Pancreas (tissue), 10 donors: ENCODE measurements at regions not wholly inside any gene's neighbourhood (a gene's known extent, or its start where the extent isn't known, plus 50 kb on each side); places are given as distances from the start of the nearest gene placed in this dataset.
"Not testable (repeated sequence)": the region's sequence is repeated elsewhere in the genome, so short reads cannot be mapped to it uniquely, and the experiment has no call there.

Experiments
- ATAC-seq, 4 donors: fragments of 200-7000 bp; cut with Tn5 transposase; one replicate each; pipeline versions ENCODE4 v1.8.0 to v1.9.1; 2020; ENCODE audit warnings: mild to moderate bottlenecking in 4 of 4, moderate library complexity in 4 of 4
- DNase-seq, 6 donors: peaks; one replicate each; pipeline ENCODE4 v3.0.0-alpha.2; 2020
- FAIRE-seq: peaks from 2 replicates; lab custom pipeline; 2012; peaks lifted over from hg19 to GRCh38; lab: Jason Lieb, UNC
- H3K27ac ChIP-seq, 4 donors: fragments of 200-600 bp; sonication (generic); 1 replicate in 3 of 4; 2 replicates in 1 of 4; pipeline versions ENCODE4 v1.5.0 to v1.8.0; 2020
- H3K27me3 ChIP-seq, 4 donors: fragments of 200-600 bp; one replicate each; pipeline ENCODE4 v1.8.0; 2021
- H3K36me3 ChIP-seq, 3 donors: fragments of 200-600 bp; sonication (generic) in 1 of 3; one replicate each; pipeline versions ENCODE4 v1.5.0 to v1.8.0; 2020 to 2021
- H3K4me1 ChIP-seq, 3 donors: fragments of 200-600 bp; one replicate each; pipeline ENCODE4 v1.8.0; 2021
- H3K4me3 ChIP-seq, 4 donors: fragments of 200-600 bp; sonication (generic) in 2 of 4; one replicate each; pipeline versions ENCODE4 v1.5.0 to v1.8.0; 2020 to 2021
- H3K9me3 ChIP-seq, 4 donors: fragments of 200-600 bp; one replicate each; pipeline ENCODE4 v1.8.0; 2021
- WGBS, 2 donors: extraction: QIAGEN DNeasy Blood & Tissue Kit; methylation state at CpG; one replicate each; pipeline ENCODE4 v1.1.7; 2013; 5-methylcytosine and 5-hydroxymethylcytosine counted together
- intact Hi-C, 3 donors: fragments of 100-400 bp; cut with DNase I; formaldehyde crosslinking; loops; one replicate each; pipeline versions ENCODE4 v1.11.1 to v1.14.2; 2022
- TF ChIP-seq, protein P1 (sequence below), 4 donors: fragments of 200-600 bp; sonication (generic) in 3 of 4; IDR thresholded peaks; one replicate each; pipeline versions ENCODE4 v1.5.0 to v1.8.0; 2021; ENCODE audit warnings: antibody characterized with exemption in 4 of 4
- donor health status: healthy with polysubstance abuse.
- donor health status: DM: no; HTN: no; CAD: no; lungs with moderate emphysema.
- donor health status: DM: no; HTN: no; CAD: no.
- donor health status: control.
- donor health status: control.
- donor health status: Bipolar disorder and iron deficiency.
- donor health status: DM: yes; HTN: yes; CAD: no.
- donor health status: DM: no; HTN: no; CAD: no.
- donor health status: DM: no; HTN: no; CAD: no.
- donor health status: DM: yes; HTN: yes; CAD: no.

DNA sequence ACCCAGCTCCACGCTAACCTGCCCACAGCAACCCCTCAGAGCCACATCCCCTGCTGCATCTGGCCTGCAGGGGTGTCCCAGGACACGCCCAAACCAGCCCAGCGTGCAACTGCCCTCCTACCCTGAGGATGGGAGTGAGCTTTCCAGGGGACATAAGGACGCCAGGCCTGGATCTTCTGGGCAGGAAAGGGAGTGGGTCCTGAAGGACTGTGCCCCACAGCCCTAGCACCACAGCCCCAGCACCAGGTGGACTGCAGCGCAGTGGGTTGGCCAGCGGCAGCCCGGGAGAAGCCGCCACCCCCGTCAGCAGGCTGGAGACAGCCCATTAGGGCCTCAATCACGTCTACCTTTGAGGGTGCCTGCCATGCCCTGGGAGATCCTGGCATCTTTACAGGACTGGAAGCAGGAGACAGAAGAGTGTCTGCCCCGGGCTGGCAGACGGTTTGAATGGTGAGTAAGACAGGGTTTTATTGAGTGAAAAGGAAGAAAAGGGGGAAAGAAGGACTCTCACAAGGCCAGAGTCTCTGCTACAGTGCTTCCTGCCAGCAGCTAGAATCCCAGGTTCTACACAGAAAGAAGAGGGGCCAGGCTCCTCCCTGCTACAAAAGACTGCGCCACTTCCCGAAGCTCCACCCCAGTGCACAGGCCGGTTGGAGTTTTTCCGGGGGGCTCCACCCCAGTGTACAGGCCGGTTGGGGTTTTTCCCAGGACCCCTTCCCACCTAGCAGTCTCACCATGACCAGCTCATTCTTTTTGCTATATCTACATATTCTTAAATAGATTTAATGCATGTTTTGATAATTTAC lies 69.8 kb upstream of the KCTD7 start:
- ATAC-seq (peak in 1 of 4 donors; percentile 6), DNase-seq (no peak), FAIRE-seq (no peak)
- Histone ChIP-seq H3K36me3 (peaks cover 0 to 5% (median 4%) of the 10 kb centered on the region in 3 donors), H3K27ac (no peak overlapping the region), H3K9me3 (no peaks in the 10 kb centered on the region), H3K27me3 (no peaks in the 10 kb centered on the region), H3K4me1 (no peaks in the 10 kb centered on the region), H3K4me3 (no peak overlapping the region)
- TF ChIP-seq, protein P1, sequence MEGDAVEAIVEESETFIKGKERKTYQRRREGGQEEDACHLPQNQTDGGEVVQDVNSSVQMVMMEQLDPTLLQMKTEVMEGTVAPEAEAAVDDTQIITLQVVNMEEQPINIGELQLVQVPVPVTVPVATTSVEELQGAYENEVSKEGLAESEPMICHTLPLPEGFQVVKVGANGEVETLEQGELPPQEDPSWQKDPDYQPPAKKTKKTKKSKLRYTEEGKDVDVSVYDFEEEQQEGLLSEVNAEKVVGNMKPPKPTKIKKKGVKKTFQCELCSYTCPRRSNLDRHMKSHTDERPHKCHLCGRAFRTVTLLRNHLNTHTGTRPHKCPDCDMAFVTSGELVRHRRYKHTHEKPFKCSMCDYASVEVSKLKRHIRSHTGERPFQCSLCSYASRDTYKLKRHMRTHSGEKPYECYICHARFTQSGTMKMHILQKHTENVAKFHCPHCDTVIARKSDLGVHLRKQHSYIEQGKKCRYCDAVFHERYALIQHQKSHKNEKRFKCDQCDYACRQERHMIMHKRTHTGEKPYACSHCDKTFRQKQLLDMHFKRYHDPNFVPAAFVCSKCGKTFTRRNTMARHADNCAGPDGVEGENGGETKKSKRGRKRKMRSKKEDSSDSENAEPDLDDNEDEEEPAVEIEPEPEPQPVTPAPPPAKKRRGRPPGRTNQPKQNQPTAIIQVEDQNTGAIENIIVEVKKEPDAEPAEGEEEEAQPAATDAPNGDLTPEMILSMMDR (IDR thresholded peaks at IDR 0.05) = no peak
- WGBS, 2 donors = 71 to 73% methylated on average over 17 of the region's 17 CpGs
- intact Hi-C loops = loop anchor here in 1 of 3 donors (10.0 kb wide), 1 partner anchor 146 kb away; no protein-coding TSS in a partner anchor

DNA sequence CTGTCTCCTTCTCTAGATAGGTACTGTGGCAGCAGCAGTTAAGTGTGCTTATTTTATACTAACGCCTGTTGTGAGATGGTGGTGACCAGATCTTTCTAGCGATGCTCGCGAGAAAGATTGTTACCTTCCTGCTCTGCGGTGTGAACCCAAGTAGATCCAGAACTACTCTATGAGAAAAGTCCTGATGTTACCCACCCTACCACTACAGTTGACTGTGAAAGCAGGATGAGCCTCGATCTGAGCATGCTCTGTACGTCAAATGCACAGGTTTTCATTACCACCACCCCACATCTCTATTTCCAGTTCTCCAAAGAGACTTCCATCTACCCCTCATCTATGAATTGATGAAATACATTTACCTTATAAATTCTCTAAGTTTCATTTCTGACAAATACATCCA lies 64.6 kb upstream of the KCTD7 start:
- Histone ChIP-seq H3K4me1 (no peaks in the 10 kb centered on the region), H3K4me3 (no peak overlapping the region), H3K9me3 (no peaks in the 10 kb centered on the region), H3K36me3 (no peaks in the 10 kb centered on the region), H3K27me3 (no peaks in the 10 kb centered on the region), H3K27ac (no peak overlapping the region)
- ATAC-seq (no peak), FAIRE-seq (no peak), DNase-seq (no peak)
- 62 to 83% methylated on average over 7 of the region's 7 CpGs for WGBS, 2 donors
- TF ChIP-seq, protein P1 (IDR thresholded peaks at IDR 0.05) = no peak
- intact Hi-C loops = no loop called here

DNA sequence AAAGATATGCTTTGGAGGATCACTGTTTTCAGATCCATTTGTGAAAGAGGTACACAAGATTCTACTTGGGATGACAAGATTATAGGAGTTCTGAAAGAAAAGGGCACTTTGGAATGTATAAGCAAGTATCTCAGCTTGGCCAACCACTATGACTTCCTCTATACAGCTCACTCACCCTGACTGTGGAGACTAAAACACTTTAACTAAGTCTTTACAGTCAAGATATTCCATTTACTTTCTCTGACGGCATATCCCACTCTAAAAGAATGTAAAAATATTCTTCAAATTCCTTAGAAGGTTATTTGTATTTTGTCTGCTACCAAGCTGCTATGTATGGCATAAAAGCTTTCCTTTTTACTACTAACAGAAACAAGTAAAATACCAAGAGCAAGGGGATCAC lies 58.5 kb upstream of the KCTD7 start:
- H3K4me3 ChIP-seq, H3K36me3 ChIP-seq, ATAC-seq, intact Hi-C loops, DNase-seq, FAIRE-seq, H3K27ac ChIP-seq, H3K27me3 ChIP-seq, H3K4me1 ChIP-seq, H3K9me3 ChIP-seq: not testable (repeated sequence)
- WGBS, 2 donors = 81 to 100% methylated on average over 1 of the region's 1 CpG

DNA sequence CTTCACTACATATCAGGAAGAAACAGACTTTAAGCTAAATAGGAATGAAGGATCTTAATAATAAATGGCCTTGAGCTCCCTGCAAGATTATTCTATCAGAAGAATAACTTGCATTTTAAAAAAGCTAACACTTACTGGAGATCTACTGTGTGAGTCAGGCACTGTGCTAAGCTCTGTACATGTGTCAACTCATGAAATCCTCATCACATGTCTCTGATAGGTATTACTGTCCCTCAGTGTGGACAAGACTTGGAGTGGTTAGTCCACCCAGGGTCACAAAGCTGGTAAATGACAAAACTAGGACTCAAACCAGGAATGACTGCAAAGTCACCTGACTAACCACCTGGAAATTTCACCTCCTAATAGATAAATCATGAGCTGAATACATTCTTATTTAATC lies 57.1 kb upstream of the KCTD7 start:
- H3K27me3 ChIP-seq = no peaks in the 10 kb centered on the region
- H3K36me3 ChIP-seq = peaks cover 0 to 6% (median 0%) of the 10 kb centered on the region in 3 donors
- FAIRE-seq (no peak), ATAC-seq (no peak), DNase-seq (no peak)
- intact Hi-C loops = no loop called here
- TF ChIP-seq, protein P1 (IDR thresholded peaks at IDR 0.05) = no peak
- no peaks in the 10 kb centered on the region for H3K9me3 ChIP-seq
- no peak overlapping the region for H3K4me3 ChIP-seq
- H3K4me1 ChIP-seq = no peaks in the 10 kb centered on the region
- H3K27ac ChIP-seq = no peak overlapping the region

DNA sequence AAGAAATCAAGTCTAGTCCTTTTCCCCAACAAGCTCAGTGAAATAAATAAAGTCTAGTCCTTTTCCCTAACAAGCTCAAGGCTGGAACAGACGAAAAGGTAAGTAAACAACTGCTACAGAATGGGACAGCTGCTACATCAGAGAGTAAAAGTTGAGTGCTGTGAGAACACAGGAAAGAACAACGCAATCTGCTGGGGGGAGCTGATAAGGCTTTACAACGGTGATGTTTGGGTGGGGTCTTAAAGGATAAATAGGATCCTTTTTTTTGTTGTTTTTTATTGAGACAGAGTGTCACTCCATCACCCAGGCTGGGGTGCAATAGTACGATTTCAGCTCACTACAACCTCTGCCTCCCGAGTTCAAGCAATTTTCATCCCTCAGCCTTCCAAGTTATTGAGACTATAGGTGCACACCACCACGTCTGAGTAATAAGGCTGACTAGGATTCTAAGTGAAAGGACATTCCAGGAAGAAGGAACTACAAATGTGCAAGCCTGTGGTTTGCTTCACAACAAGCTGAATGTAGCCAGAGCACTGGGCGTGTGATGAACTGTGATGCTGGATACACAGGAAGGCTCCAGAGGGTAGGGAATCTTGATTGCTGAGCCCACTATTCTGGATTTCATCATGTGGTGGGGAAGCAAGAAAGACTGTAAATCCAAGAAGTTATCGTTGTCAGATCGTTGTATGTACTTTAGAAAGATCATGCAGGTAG lies 54.7 kb upstream of the KCTD7 start:
- intact Hi-C loops, H3K4me3 ChIP-seq, DNase-seq, H3K36me3 ChIP-seq, ATAC-seq, H3K27ac ChIP-seq, H3K27me3 ChIP-seq, H3K4me1 ChIP-seq, H3K9me3 ChIP-seq, FAIRE-seq: not testable (repeated sequence)
- 77 to 79% methylated on average over 9 of the region's 9 CpGs for WGBS, 2 donors

DNA sequence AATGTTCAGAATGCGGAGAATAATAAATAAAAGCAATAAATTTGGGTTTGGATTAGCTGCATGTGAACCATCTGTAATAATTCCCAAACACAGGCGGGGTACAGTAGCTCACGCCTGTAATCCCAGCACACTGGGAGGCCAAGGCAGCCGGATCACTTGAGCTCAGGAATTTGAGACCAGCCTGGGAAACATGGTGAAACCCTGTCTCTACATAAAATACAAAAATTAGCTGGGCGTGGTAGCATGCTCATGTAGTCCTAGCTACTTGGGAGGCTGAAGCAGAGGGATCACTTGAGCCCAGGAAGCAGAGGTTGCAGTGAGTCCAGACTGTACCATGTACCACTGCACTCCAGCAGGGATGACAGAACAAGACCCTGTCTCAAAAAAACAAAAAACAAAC lies 53.9 kb upstream of the KCTD7 start:
- FAIRE-seq, DNase-seq, H3K9me3 ChIP-seq, H3K4me3 ChIP-seq, ATAC-seq, intact Hi-C loops, H3K4me1 ChIP-seq, H3K36me3 ChIP-seq, H3K27me3 ChIP-seq, H3K27ac ChIP-seq: not testable (repeated sequence)
- WGBS, 2 donors = 72% methylated on average over 5 of the region's 5 CpGs
